Right hindlimb (tissue), 1 donor: ENCODE measurements at regions not wholly inside any gene's neighbourhood (a gene's known extent, or its start where the extent isn't known, plus 50 kb on each side); places are given as distances from the start of the nearest gene placed in this dataset.

ENCODE experiments used
- DNase-seq: peaks from one replicate; pipeline ENCODE4 v3.0.0-alpha.2; 2018

GRCh38 chr3:99430348-99431134 lies 207.9 kb upstream of the COL8A1 start:
- DNase-seq = no peak

GRCh38 chr3:99429502-99429901 lies 208.9 kb upstream of the COL8A1 start:
- DNase-seq = no peak

- no peak for DNase-seq
These were observed 212.5 kb upstream of the COL8A1 start for GRCh38 chr3:99425930-99426329.

GRCh38 chr3:99419116-99419515 lies 219.3 kb upstream of the COL8A1 start:
- DNase-seq = no peak

GRCh38 chr3:99418709-99419108 lies 219.7 kb upstream of the COL8A1 start:
- DNase-seq = no peak

- no peak for DNase-seq
These were observed 220.2 kb upstream of the COL8A1 start for GRCh38 chr3:99418209-99418635.

GRCh38 chr3:99413504-99413903 lies 224.9 kb upstream of the COL8A1 start:
- no peak for DNase-seq

GRCh38 chr3:99410789-99411311 lies 227.5 kb upstream of the COL8A1 start:
- no peak for DNase-seq

- DNase-seq = no peak
These were observed 228.4 kb upstream of the COL8A1 start for GRCh38 chr3:99409961-99410360.

- DNase-seq = no peak
These were observed 231.1 kb upstream of the COL8A1 start for GRCh38 chr3:99407257-99407656.

GRCh38 chr3:99402755-99403154 lies 235.6 kb upstream of the COL8A1 start:
- DNase-seq = no peak

GRCh38 chr3:99400352-99400751 lies 238.0 kb upstream of the COL8A1 start:
- DNase-seq = no peak

GRCh38 chr3:99396651-99397275 lies 241.6 kb upstream of the COL8A1 start:
- DNase-seq = no peak

GRCh38 chr3:99394831-99395778 lies 243.3 kb upstream of the COL8A1 start:
- no peak for DNase-seq

- DNase-seq = no peak
These were observed 244.4 kb upstream of the COL8A1 start for GRCh38 chr3:99393961-99394360.

- DNase-seq = no peak
These were observed 249.6 kb upstream of the COL8A1 start for GRCh38 chr3:99388780-99389179.

GRCh38 chr3:99384596-99384995 lies 253.8 kb upstream of the COL8A1 start:
- no peak for DNase-seq

GRCh38 chr3:99376926-99377325 lies 261.5 kb upstream of the COL8A1 start:
- no peak for DNase-seq

- DNase-seq = no peak
These were observed 264.6 kb upstream of the COL8A1 start for GRCh38 chr3:99373846-99374210.

GRCh38 chr3:99373088-99373845 lies 265.1 kb upstream of the COL8A1 start:
- DNase-seq = no peak

- DNase-seq = no peak
These were observed 271.5 kb upstream of the COL8A1 start for GRCh38 chr3:99366663-99367429.

GRCh38 chr3:99365979-99366378 lies 272.4 kb upstream of the COL8A1 start:
- DNase-seq = no peak
